Gastrocnemius medialis (tissue), 4 donors: ENCODE measurements at regions not wholly inside any gene's neighbourhood (a gene's known extent, or its start where the extent isn't known, plus 50 kb on each side); places are given as distances from the start of the nearest gene placed in this dataset.

Source experiments
- ATAC-seq, 2 donors: fragments of 150-250 bp; one replicate each; pipeline ENCODE4 v1.9.1; 2016
- DNase-seq, 2 donors: peaks; one replicate each; pipeline ENCODE4 v3.0.0-alpha.2; 2019
- H3K27ac ChIP-seq, 4 donors: fragments of 200-600 bp; sonication (generic); 1 replicate in 1 of 4; 2 replicates in 3 of 4; pipeline ENCODE4 v1.5.1; 2016 to 2018; ENCODE audit warnings: mild to moderate bottlenecking in 2 of 4, moderate library complexity in 1 of 4
- H3K27me3 ChIP-seq, 3 donors: fragments of 200-600 bp; sonication (generic) in 2 of 3; 1 replicate in 1 of 3; 2 replicates in 2 of 3; pipeline versions ENCODE4 v1.5.1 to v1.6.0; 2016 to 2019; ENCODE audit warnings: mild to moderate bottlenecking in 1 of 3, moderate library complexity in 1 of 3
- H3K36me3 ChIP-seq, 2 donors: fragments of 200-600 bp; sonication (generic) in 1 of 2; one replicate each; pipeline ENCODE4 v1.5.1; 2017 to 2018
- H3K4me1 ChIP-seq, 2 donors: fragments of 200-600 bp; sonication (generic) in 1 of 2; one replicate each; pipeline ENCODE4 v1.5.1; 2016 to 2017; ENCODE audit warnings: mild to moderate bottlenecking in 2 of 2
- H3K4me3 ChIP-seq, 4 donors: fragments of 200-600 bp; sonication (generic) in 3 of 4; 1 replicate in 1 of 4; 2 replicates in 3 of 4; pipeline ENCODE4 v1.5.1; 2016 to 2019; ENCODE audit warnings: mild to moderate bottlenecking in 2 of 4
- H3K9me3 ChIP-seq, 3 donors: fragments of 200-600 bp; sonication (generic) in 2 of 3; 1 replicate in 1 of 3; 2 replicates in 2 of 3; pipeline ENCODE4 v1.5.1; 2016 to 2019
- POLR2A ChIP-seq, 2 donors: fragments of 450-650 bp; IDR thresholded peaks; one replicate each; pipeline ENCODE4 v1.6.1; 2017; ENCODE audit warnings: antibody characterized with exemption in 2 of 2, mild to moderate bottlenecking in 2 of 2, moderate library complexity in 2 of 2
- in situ Hi-C, 4 donors: fragments of 200-750 bp; cut with MboI; loops; one replicate each; pipeline versions ENCODE4 v1.15.0 to v1.8.0; 2017; ENCODE audit warnings: low sequenced_read_pairs in 4 of 4
- intact Hi-C: fragments of 100-400 bp; cut with DNase I; formaldehyde crosslinking; loops from one replicate; pipeline ENCODE4 v1.15.1; 2023; ENCODE audit warnings: low total_unique reads
- TF ChIP-seq, protein P1 (sequence below), 5 experiments: fragments of 450-650 bp in 3 of 5; fragments of 200-600 bp in 2 of 5; sonication (generic) in 2 of 5; IDR thresholded peaks in 4 of 5; conservative IDR thresholded peaks in 1 of 5; 1 replicate in 4 of 5; 2 replicates in 1 of 5; pipeline ENCODE4 v1.5.1; 2016 to 2019; ENCODE audit warnings: antibody characterized with exemption in 5 of 5, mild to moderate bottlenecking in 3 of 5, moderate library complexity in 3 of 5

DNA sequence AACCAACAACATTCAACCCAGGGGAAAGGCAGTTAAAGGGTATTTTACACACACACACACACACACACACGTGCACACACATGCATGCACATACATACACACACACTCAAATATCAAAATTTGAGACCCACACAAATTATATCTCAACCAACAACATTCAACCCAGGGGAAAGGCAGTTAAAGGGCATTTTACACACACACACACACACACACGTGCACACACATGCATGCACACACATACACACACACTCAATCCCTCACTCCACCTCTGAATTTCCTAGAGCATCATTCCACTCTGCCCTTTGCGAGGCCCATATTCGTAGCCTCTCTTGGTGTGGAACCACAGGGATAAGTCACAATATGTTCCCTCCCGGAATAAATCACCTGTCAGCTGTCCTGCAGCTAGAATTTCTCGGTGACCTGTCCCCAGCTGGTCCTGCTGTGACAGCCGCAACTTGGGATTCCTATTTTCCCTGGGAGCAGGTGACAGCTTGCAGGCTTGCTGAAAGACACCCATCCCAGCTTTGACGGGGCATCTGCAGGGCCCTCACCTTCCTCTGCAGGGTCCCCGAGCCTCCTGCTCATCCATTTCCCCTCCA, 122.7 kb downstream of the PSMG1 start:
- in situ Hi-C loops = no loop called here
- peak; percentile 98 to 99 for ATAC-seq
- peaks cover 19 to 21% of the 10 kb centered on the region in 2 donors for H3K4me1 ChIP-seq
- TF ChIP-seq, protein P1, sequence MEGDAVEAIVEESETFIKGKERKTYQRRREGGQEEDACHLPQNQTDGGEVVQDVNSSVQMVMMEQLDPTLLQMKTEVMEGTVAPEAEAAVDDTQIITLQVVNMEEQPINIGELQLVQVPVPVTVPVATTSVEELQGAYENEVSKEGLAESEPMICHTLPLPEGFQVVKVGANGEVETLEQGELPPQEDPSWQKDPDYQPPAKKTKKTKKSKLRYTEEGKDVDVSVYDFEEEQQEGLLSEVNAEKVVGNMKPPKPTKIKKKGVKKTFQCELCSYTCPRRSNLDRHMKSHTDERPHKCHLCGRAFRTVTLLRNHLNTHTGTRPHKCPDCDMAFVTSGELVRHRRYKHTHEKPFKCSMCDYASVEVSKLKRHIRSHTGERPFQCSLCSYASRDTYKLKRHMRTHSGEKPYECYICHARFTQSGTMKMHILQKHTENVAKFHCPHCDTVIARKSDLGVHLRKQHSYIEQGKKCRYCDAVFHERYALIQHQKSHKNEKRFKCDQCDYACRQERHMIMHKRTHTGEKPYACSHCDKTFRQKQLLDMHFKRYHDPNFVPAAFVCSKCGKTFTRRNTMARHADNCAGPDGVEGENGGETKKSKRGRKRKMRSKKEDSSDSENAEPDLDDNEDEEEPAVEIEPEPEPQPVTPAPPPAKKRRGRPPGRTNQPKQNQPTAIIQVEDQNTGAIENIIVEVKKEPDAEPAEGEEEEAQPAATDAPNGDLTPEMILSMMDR (IDR thresholded peaks at IDR 0.05 in 4 of 5, conservative IDR thresholded peaks at IDR 0.05 in 1 of 5) = no peak
- TF ChIP-seq POLR2A (IDR thresholded peaks at IDR 0.05) = no peak
- H3K4me3 ChIP-seq = no peak overlapping the region
- H3K27ac ChIP-seq = peak overlapping the region; percentile 64 to 76 (median 70)
- no peaks in the 10 kb centered on the region for H3K27me3 ChIP-seq
- H3K9me3 ChIP-seq = no peaks in the 10 kb centered on the region
- peak; percentile 79 to 83 for DNase-seq
- H3K36me3 ChIP-seq = no peaks in the 10 kb centered on the region
- intact Hi-C loops = no loop called here

DNA sequence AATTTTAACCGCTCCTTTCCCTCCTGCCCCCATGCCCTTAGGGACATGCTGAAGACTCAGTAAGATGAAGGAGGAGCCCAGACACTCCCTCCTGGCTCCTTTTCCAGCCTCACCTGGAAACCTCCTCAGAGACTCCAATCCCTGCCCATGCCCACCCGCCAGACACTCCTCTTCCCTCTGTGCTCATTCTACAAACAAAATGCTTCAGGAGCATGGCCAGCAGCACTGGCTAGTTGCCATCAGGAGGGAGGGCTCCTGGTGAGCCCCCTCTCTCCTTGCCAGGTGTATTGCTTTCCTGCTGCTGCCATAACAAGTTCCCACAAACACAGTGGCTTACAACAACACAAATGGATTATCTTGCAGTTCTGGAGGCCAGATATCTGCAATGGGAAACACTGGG, 126.1 kb downstream of the PSMG1 start:
- Histone ChIP-seq H3K36me3 (no peaks in the 10 kb centered on the region), H3K4me3 (no peak overlapping the region), H3K27ac (no peak overlapping the region), H3K27me3 (no peaks in the 10 kb centered on the region), H3K9me3 (no peaks in the 10 kb centered on the region), H3K4me1 (peaks cover 25 to 34% of the 10 kb centered on the region in 2 donors)
- in situ Hi-C loops (no loop called here), intact Hi-C loops (no loop called here)
- TF ChIP-seq POLR2A (IDR thresholded peaks at IDR 0.05) = no peak
- TF ChIP-seq, protein P1 (IDR thresholded peaks at IDR 0.05 in 4 of 5, conservative IDR thresholded peaks at IDR 0.05 in 1 of 5) = no peak
- DNase-seq = no peak
- ATAC-seq = no peak

DNA sequence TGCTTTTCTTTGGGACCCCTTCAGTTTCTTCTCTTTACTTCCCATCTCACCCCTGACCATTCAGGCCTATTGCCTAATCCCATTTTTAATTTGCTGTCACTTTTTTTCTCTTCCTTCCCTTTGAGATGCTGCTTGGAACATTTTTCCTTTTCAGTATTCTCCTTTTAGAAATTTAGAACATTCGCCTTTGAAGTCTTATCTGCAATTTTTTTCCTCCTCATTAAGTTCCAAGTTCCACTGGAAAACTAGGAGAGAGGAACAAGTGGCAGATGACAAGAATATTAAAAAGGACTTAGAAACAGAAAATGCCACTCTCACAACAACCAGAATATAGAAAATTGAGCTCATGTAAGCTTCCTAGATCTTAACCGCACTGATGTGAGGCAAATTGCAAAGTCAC, 126.6 kb downstream of the PSMG1 start:
- ATAC-seq (no peak), DNase-seq (no peak)
- Histone ChIP-seq H3K36me3 (no peaks in the 10 kb centered on the region), H3K27me3 (no peaks in the 10 kb centered on the region), H3K4me3 (no peak overlapping the region), H3K4me1 (peaks cover 25 to 34% of the 10 kb centered on the region in 2 donors), H3K27ac (no peak overlapping the region), H3K9me3 (no peaks in the 10 kb centered on the region)
- in situ Hi-C loops (no loop called here), intact Hi-C loops (no loop called here)
- no peak for TF ChIP-seq POLR2A (IDR thresholded peaks at IDR 0.05)
- TF ChIP-seq, protein P1 (IDR thresholded peaks at IDR 0.05 in 4 of 5, conservative IDR thresholded peaks at IDR 0.05 in 1 of 5) = no peak

DNA sequence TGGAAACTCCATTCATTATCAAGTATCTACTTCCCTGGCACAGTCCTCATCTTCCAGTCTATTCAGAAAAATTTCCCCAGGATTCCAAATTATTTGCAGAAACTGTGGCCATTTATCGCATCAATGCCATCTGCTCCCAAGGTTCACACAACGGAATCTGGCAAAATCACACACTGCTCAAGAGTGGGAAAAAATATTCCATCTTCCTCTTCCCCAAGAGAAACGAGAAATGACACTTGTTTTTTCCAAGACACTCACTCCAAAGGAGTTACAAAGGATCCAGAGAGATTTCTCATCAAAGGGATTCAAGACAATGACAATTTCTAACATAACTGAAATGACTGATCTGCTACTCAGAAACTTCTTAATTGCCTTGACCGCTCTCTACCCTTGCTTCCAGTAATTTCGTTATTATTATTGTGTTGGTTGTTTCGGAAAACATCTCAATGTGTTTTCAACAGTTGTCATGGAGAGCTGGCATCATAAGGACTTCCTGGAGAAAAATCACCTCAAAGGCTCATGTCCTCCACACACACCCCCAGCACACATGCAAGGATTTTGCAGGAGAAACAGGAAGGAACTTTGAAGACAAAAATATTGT, 128.0 kb downstream of the PSMG1 start:
- in situ Hi-C loops = no loop called here
- H3K4me1 ChIP-seq = peaks cover 19 to 28% of the 10 kb centered on the region in 2 donors
- H3K27me3 ChIP-seq = no peaks in the 10 kb centered on the region
- peak overlapping the region in 3 of 4 donors; percentile 12 to 68 (median 48) for H3K27ac ChIP-seq
- DNase-seq = no peak
- ATAC-seq = peak; percentile 15 to 41
- TF ChIP-seq POLR2A (IDR thresholded peaks at IDR 0.05) = no peak
- TF ChIP-seq, protein P1 (IDR thresholded peaks at IDR 0.05 in 4 of 5, conservative IDR thresholded peaks at IDR 0.05 in 1 of 5) = no peak
- intact Hi-C loops = no loop called here
- no peaks in the 10 kb centered on the region for H3K9me3 ChIP-seq
- H3K4me3 ChIP-seq = no peak overlapping the region
- H3K36me3 ChIP-seq = no peaks in the 10 kb centered on the region
